ENCODE measurements at regions not wholly inside any gene's neighbourhood (a gene's known extent, or its start where the extent isn't known, plus 50 kb on each side); places are given as distances from the start of the nearest gene placed in this dataset.

- H3K79me2 ChIP-seq (ENCODE audit: control insufficient read depth in 1 of 2, insufficient read depth in 2 of 2, low read length in 2 of 2): no peaks in the 10 kb centered on the region
- no peak overlapping the region for H3K4me2 ChIP-seq (ENCODE audit: insufficient read depth in 1 of 2, low read depth in 2 of 2, low read length in 2 of 2)
- no peaks in the 10 kb centered on the region for H3K4me1 ChIP-seq (replicated peaks in 1 of 4; ENCODE audit: control insufficient read depth in 3 of 4, insufficient read depth in 4 of 4, low read length in 3 of 4)
- H2AFZ ChIP-seq (ENCODE audit: low read length): no peak overlapping the region
- H4K91ac ChIP-seq (replicated peaks; ENCODE audit: insufficient read length, low read length): no peak overlapping the region
- H2BK20ac ChIP-seq (ENCODE audit: low read length): no peak overlapping the region
- no peak overlapping the region for H4K5ac ChIP-seq (ENCODE audit: insufficient read length, low read depth, low read length)
- H3K56ac ChIP-seq (replicated peaks; ENCODE audit: insufficient read length, low read depth, low read length): no peak overlapping the region
- H3K27me3 ChIP-seq (replicated peaks in 1 of 4; ENCODE audit: control insufficient read depth in 3 of 4, extremely low read depth in 1 of 4, insufficient read depth in 3 of 4, low read length in 3 of 4): no peaks in the 10 kb centered on the region
- no peaks in the 10 kb centered on the region for H3K36me3 ChIP-seq (ENCODE audit: control insufficient read depth in 2 of 4, insufficient read depth in 4 of 4, low read length in 3 of 4)
- H3K14ac ChIP-seq (ENCODE audit: insufficient read length): no peak overlapping the region
- H3K9me3 ChIP-seq (ENCODE audit: insufficient read depth in 2 of 2, low read depth in 1 of 2, low read length in 1 of 2): no peaks in the 10 kb centered on the region
- no peak overlapping the region for H3K18ac ChIP-seq (ENCODE audit: extremely low read depth, low read length)
- no peaks in the 10 kb centered on the region for H3K23me2 ChIP-seq (ENCODE audit: low read depth, low read length)
- no peak overlapping the region for H4K8ac ChIP-seq (ENCODE audit: extremely low read depth, insufficient read depth, low read length)
- no peak overlapping the region for H2AK5ac ChIP-seq (ENCODE audit: low read depth, low read length)
- no peak overlapping the region for H3K27ac ChIP-seq (ENCODE audit: low read depth, low read length)
- no peak overlapping the region for H2BK15ac ChIP-seq (ENCODE audit: low read length)
- no peak overlapping the region for H3K23ac ChIP-seq (ENCODE audit: insufficient read length)
- H4K20me1 ChIP-seq (replicated peaks in 1 of 2; ENCODE audit: control insufficient read depth in 1 of 2, insufficient read depth in 2 of 2, low read length in 2 of 2): no peaks in the 10 kb centered on the region
- FAIRE-seq: no peak
- H3K79me1 ChIP-seq (ENCODE audit: low read depth, low read length): no peaks in the 10 kb centered on the region
- no peak overlapping the region for H2BK5ac ChIP-seq (ENCODE audit: low read depth, low read length)
- WGBS, 2 experiments (ENCODE audit: extremely low coverage in 1 of 2, insufficient coverage in 1 of 2, insufficient read length in 1 of 2, insufficient replicate concordance in 2 of 2, low coverage in 1 of 2, low lambda C conversion rate in 2 of 2, missing lambda C conversion rate in 1 of 2): 100% methylated on average over 1 of the region's 1 CpG; no CpG with 5 or more reads in 1 of the 2 experiments
- no peak overlapping the region for H3K4me3 ChIP-seq (ENCODE audit: extremely low read depth in 1 of 4, insufficient read depth in 2 of 4, low read depth in 3 of 4, low read length in 4 of 4)
- no peak overlapping the region for H3K9ac ChIP-seq (replicated peaks in 1 of 4; ENCODE audit: extremely low read depth in 1 of 4, low read depth in 3 of 4, low read length in 3 of 4)
- H3K4ac ChIP-seq (replicated peaks; ENCODE audit: insufficient read length, low read depth, low read length): no peak overlapping the region
- DNase-seq (ENCODE audit: low read depth in 1 of 2, low spot score in 2 of 2): no peak
- H2BK12ac ChIP-seq (ENCODE audit: low read depth, low read length): no peak overlapping the region
- POLR2A ChIA-PET (ENCODE audit: partially characterized antibody): no interaction called here
- no peak overlapping the region for H2BK120ac ChIP-seq (replicated peaks; ENCODE audit: low read depth, low read length)
- TF ChIP-seq KDM1A (IDR thresholded peaks at IDR 0.05; ENCODE audit: borderline replicate concordance, low read length) (no peak), SIX5 (IDR thresholded peaks at IDR 0.05; ENCODE audit: low read depth, low read length) (no peak), SIRT6 (IDR thresholded peaks at IDR 0.05; ENCODE audit: low read length) (no peak), SP1 (IDR thresholded peaks at IDR 0.05; ENCODE audit: low read depth, low read length) (no peak)
- CTCF ChIA-PET (ENCODE audit: partially characterized antibody): no interaction called here
Observed at GRCh38 chr5:44497606-44498005, 108.4 kb upstream of the FGF10 start.

Data from H1 (cell line).